ENCODE measurements at regions not wholly inside any gene's neighbourhood (a gene's known extent, or its start where the extent isn't known, plus 50 kb on each side); places are given as distances from the start of the nearest gene placed in this dataset.

DNA sequence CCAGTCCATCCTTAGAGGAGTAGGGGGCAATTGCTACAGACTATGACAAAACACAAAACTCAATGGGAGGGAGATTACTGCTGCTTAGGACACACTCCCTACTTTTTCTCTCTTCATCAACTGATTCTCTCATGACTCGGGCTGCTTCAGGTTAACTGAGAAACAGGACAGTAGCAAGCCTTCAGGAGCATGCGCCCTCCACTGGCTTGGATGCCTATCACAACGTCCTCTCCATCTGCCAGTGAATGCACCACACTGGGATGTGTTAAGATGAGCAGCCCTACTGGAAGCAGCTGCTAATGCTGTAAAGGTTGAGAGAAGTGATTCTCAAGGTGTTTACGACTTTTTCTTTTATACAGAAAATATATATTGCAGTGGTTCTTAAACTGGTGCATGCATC is 542.3 kb downstream of the EDEM1 start:
- Histone ChIP-seq H3K9me3 (replicated peaks; ENCODE audit: control insufficient read depth, insufficient read depth, low read depth, low read length) (no peaks in the 10 kb centered on the region), H3K27ac (ENCODE audit: extremely low read depth, low read depth, low read length) (no peak overlapping the region), H4K20me1 (replicated peaks; ENCODE audit: control insufficient read depth, insufficient read depth, low read length) (no peaks in the 10 kb centered on the region), H2AFZ (ENCODE audit: low read depth, low read length) (no peak overlapping the region; the same call in 1 of the 2 replicates), H3K4me1 (replicated peaks in 1 of 2; ENCODE audit: control insufficient read depth in 2 of 2, insufficient read depth in 2 of 2, low read length in 2 of 2) (no peaks in the 10 kb centered on the region; a peak in 3 of 5 replicates), H3K4me3 (no peak overlapping the region), H3K36me3 (ENCODE audit: control insufficient read depth, insufficient read depth, low read length) (no peaks in the 10 kb centered on the region), H3K79me2 (ENCODE audit: control insufficient read depth, insufficient read depth, low read length) (no peaks in the 10 kb centered on the region), H3K9me1 (ENCODE audit: control insufficient read depth, insufficient read depth, low read length) (no peaks in the 10 kb centered on the region), H3K27me3 (ENCODE audit: control insufficient read depth in 2 of 2, insufficient read depth in 2 of 2, low read length in 2 of 2) (no peaks in the 10 kb centered on the region), H3K4me2 (ENCODE audit: insufficient read depth, low read length) (no peak overlapping the region), H3K9ac (ENCODE audit: insufficient read depth in 1 of 2, low read depth in 2 of 2, low read length in 2 of 2) (no peak overlapping the region)
- in situ Hi-C loops (cut with MboI) (no loop called here), intact Hi-C loops (cut with micrococcal nuclease) (loop anchor here (1.0 to 10.0 kb wide), 4 partner anchors 146 to 1075 kb away; no protein-coding TSS in a partner anchor)
- WGBS (ENCODE audit: insufficient coverage, low coverage, missing lambda C conversion rate): 50% methylated on average over 4 of the region's 4 CpGs
- ChIA-PET POLR2A (no interaction called here), CTCF (ENCODE audit: low intra/inter-chr PET ratio) (no interaction called here)
- FAIRE-seq: no peak
- BruUV-seq (replicated peaks): no TSS peak
- peak in 1 of 4 experiments; percentile 11 for DNase-seq (ENCODE audit: extremely low read depth in 1 of 4, low spot score in 3 of 4)
- TF ChIP-seq RAD21 (CRISPR knock-in tag; conservative IDR thresholded peaks at IDR 0.05 in 1 of 2, IDR thresholded peaks at IDR 0.05 in 1 of 2): peak in 1 of 2 experiments; percentile 36; a peak in 1 of 4 replicates
- no peak for TF ChIP-seq RAD51 (IDR thresholded peaks at IDR 0.05; ENCODE audit: borderline replicate concordance, low read depth)
- TF ChIP-seq, protein P1, sequence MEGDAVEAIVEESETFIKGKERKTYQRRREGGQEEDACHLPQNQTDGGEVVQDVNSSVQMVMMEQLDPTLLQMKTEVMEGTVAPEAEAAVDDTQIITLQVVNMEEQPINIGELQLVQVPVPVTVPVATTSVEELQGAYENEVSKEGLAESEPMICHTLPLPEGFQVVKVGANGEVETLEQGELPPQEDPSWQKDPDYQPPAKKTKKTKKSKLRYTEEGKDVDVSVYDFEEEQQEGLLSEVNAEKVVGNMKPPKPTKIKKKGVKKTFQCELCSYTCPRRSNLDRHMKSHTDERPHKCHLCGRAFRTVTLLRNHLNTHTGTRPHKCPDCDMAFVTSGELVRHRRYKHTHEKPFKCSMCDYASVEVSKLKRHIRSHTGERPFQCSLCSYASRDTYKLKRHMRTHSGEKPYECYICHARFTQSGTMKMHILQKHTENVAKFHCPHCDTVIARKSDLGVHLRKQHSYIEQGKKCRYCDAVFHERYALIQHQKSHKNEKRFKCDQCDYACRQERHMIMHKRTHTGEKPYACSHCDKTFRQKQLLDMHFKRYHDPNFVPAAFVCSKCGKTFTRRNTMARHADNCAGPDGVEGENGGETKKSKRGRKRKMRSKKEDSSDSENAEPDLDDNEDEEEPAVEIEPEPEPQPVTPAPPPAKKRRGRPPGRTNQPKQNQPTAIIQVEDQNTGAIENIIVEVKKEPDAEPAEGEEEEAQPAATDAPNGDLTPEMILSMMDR (IDR thresholded peaks at IDR 0.05 in 2 of 3, conservative IDR thresholded peaks at IDR 0.05 in 1 of 3; ENCODE audit: insufficient read depth in 2 of 3, low read depth in 1 of 3, low read length in 3 of 3): peak in 1 of 3 experiments; percentile 19; a peak in 2 of 6 replicates
- peak; percentile 75 for ATAC-seq
